Gastroesophageal sphincter (tissue), 2 donors: ENCODE measurements at regions not wholly inside any gene's neighbourhood (a gene's known extent, or its start where the extent isn't known, plus 50 kb on each side); places are given as distances from the start of the nearest gene placed in this dataset.
"Not testable (repeated sequence)": the region's sequence is repeated elsewhere in the genome, so short reads cannot be mapped to it uniquely, and the experiment has no call there.

Experiments
- POLR2A ChIP-seq, 2 donors: fragments of 450-650 bp; IDR thresholded peaks; one replicate each; pipeline ENCODE4 v1.6.1; 2017; ENCODE audit warnings: antibody characterized with exemption in 2 of 2, mild to moderate bottlenecking in 2 of 2, moderate library complexity in 1 of 2
- POLR2AphosphoS5 ChIP-seq: sonication (generic); formaldehyde crosslinking; IDR thresholded peaks from one replicate; pipeline ENCODE4 v1.6.1; 2017; ENCODE audit warnings: antibody characterized with exemption

GRCh38 chr5:42864749-42865148, 53.1 kb upstream of the SELENOP start:
- not testable (repeated sequence) for TF ChIP-seq POLR2A (IDR thresholded peaks at IDR 0.05); POLR2AphosphoS5
